Lung (tissue), 11 donors: ENCODE measurements at regions not wholly inside any gene's neighbourhood (a gene's known extent, or its start where the extent isn't known, plus 50 kb on each side); places are given as distances from the start of the nearest gene placed in this dataset.
A peak's percentile ranks its signal among the peaks of the same experiment; 100 is the strongest.

Experiments
- ATAC-seq: fragments of 200-7000 bp; cut with Tn5 transposase; one replicate; pipeline ENCODE4 v1.9.1; 2020; ENCODE audit warnings: moderate number of reproducible peaks; ENCODE audit not compliant: insufficient read depth, low FRiP score
- DNase-seq, 3 donors: peaks; one replicate each; pipeline ENCODE4 v3.0.0-alpha.2; 2013 to 2017
- H3K27ac ChIP-seq, 2 donors: one replicate each; pipeline ENCODE4 v1.5.1; 2013; ENCODE audit warnings: mild to moderate bottlenecking in 2 of 2, moderate library complexity in 2 of 2, control low read depth in 1 of 2, inconsistent platforms in 1 of 2, low read depth in 1 of 2, low read length in 1 of 2
- H3K27me3 ChIP-seq, 3 donors: one replicate each; pipeline ENCODE4 v1.5.1; 2013; ENCODE audit warnings: low read length in 2 of 3; ENCODE audit not compliant: control insufficient read depth in 3 of 3, insufficient read depth in 3 of 3
- H3K36me3 ChIP-seq, 4 donors: one replicate each; pipeline ENCODE4 v1.5.1; 2013; ENCODE audit warnings: low read length in 4 of 4, mild to moderate bottlenecking in 1 of 4, moderate library complexity in 1 of 4; ENCODE audit not compliant: control insufficient read depth in 4 of 4, insufficient read depth in 4 of 4
- H3K4me1 ChIP-seq, 5 donors: one replicate each; pipeline ENCODE4 v1.5.1; 2013; ENCODE audit warnings: low read length in 5 of 5, mild to moderate bottlenecking in 2 of 5, moderate library complexity in 1 of 5; ENCODE audit not compliant: control insufficient read depth in 5 of 5, insufficient read depth in 5 of 5
- H3K4me3 ChIP-seq: one replicate; pipeline ENCODE4 v1.5.1; 2013; ENCODE audit warnings: mild to moderate bottlenecking, control low read depth, moderate library complexity
- H3K9ac ChIP-seq, 2 donors: one replicate each; pipeline ENCODE4 v1.5.1; 2013; ENCODE audit warnings: low read length in 2 of 2, control low read depth in 1 of 2; ENCODE audit not compliant: insufficient read depth in 1 of 2
- H3K9me3 ChIP-seq, 4 donors: one replicate each; pipeline ENCODE4 v1.5.1; 2013; ENCODE audit warnings: low read length in 3 of 4, mild to moderate bottlenecking in 1 of 4, moderate library complexity in 1 of 4; ENCODE audit not compliant: control insufficient read depth in 4 of 4, insufficient read depth in 3 of 4
- CTCF ChIP-seq: IDR thresholded peaks from 2 replicates; pipeline ENCODE4 v1.5.1; 2012; ENCODE audit warnings: mild to moderate bottlenecking; ENCODE audit errors: control extremely low read depth, extremely low read depth
- WGBS, 2 donors: extraction: QIAGEN DNeasy Blood & Tissue Kit; methylation state at CpG; one replicate each; pipeline ENCODE4 v1.1.7; 2013; 5-methylcytosine and 5-hydroxymethylcytosine counted together
- donor health status: control.
- donor health status: control.
- donor health status: Bipolar disorder and iron deficiency.
- donor health status: healthy.
- donor health status: DM: yes; HTN: yes; CAD: no.

DNA sequence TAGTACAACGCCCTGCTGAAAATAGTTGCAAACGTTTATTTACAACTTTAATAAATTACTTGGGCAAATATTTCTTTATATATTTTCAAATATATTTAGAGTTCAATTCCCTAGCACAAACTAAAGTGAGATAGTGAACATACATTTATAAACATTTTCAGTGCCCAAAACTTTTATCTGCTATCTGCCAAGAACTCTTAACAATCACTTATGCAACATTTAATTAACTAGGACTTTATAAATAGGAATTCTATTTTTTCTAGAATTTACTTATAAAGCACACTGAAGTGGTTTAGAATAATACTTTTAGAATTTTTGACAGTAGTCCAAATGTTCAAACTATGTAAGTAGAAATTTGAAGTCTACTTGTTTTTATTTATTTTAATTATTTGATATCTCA, 452.6 kb upstream of the RGS17 start:
- ATAC-seq (no peak), DNase-seq (peak in 2 of 3 donors; percentile 51 to 58)
- Histone ChIP-seq H3K9me3 (peaks cover 0 to 6% (median 0%) of the 10 kb centered on the region in 4 donors), H3K27me3 (no peaks in the 10 kb centered on the region), H3K4me1 (peaks cover 0 to 14% (median 0%) of the 10 kb centered on the region in 5 donors), H3K9ac (no peak overlapping the region), H3K36me3 (no peaks in the 10 kb centered on the region), H3K27ac (no peak overlapping the region), H3K4me3 (no peak overlapping the region)
- 35 to 64% methylated on average over 2 of the region's 2 CpGs for WGBS, 2 donors
- TF ChIP-seq CTCF = no peak

- no peak for TF ChIP-seq CTCF
- Histone ChIP-seq H3K4me1 (peaks cover 0 to 14% (median 0%) of the 10 kb centered on the region in 5 donors), H3K9ac (no peak overlapping the region), H3K4me3 (no peak overlapping the region), H3K27ac (no peak overlapping the region), H3K27me3 (no peaks in the 10 kb centered on the region), H3K9me3 (peaks cover 0 to 7% (median 0%) of the 10 kb centered on the region in 4 donors), H3K36me3 (no peaks in the 10 kb centered on the region)
- ATAC-seq (no peak), DNase-seq (no peak)
- 73 to 74% methylated on average over 2 of the region's 2 CpGs for WGBS, 2 donors
Observed at GRCh38 chr6:153580776-153581175, 449.7 kb upstream of the RGS17 start.

DNA sequence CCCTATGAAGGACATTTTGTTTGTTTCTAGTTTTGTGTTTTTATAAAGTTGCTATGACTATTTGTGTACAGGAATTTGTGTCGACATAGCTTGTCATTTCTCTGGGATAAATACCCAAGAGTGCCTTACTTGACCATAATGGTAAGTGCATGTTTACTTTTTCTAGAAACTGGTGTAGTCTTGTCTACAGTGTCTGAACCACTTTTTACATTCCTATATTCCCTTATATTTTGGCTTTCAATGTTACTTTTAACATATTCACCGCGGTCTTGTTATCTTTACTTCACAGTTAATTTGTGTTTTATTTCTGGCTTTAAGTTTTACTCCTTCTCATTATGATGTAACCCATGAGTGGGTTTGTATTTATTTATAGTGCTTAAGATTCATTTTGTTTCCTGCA, 444.4 kb upstream of the RGS17 start:
- peaks cover 0 to 7% (median 0%) of the 10 kb centered on the region in 4 donors for H3K9me3 ChIP-seq
- H3K9ac ChIP-seq = no peak overlapping the region
- ATAC-seq = no peak
- H3K36me3 ChIP-seq = no peaks in the 10 kb centered on the region
- peak in 2 of 3 donors; percentile 70 to 73 for DNase-seq
- no peak for TF ChIP-seq CTCF
- whole genome bisulfite sequencing, 2 donors = 80 to 90% methylated on average over 3 of the region's 3 CpGs
- H3K27me3 ChIP-seq = no peaks in the 10 kb centered on the region
- no peak overlapping the region for H3K27ac ChIP-seq
- peaks cover 0 to 25% (median 0%) of the 10 kb centered on the region in 5 donors for H3K4me1 ChIP-seq
- no peak overlapping the region for H3K4me3 ChIP-seq

DNA sequence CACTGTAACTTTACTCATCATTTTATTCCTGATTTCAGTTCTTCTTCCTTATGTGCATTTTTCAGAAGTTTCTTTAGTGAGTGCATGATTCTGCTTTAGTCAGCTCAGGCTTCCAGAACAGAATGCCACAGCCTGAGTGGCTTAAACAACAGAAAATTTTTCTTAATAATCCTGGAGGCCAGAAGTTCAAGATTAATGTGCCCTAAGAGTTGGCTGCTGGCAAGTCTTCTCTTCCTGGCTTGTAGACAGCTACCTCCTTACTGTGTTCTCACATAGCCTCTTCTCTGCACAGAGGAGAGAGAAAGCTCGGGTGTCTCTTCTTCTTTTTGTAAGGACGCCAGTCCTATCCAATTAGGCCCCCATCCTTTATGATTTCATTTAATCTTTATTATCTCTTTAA, 443.1 kb upstream of the RGS17 start:
- Histone ChIP-seq H3K36me3 (no peaks in the 10 kb centered on the region), H3K27me3 (no peaks in the 10 kb centered on the region), H3K9me3 (peaks cover 0 to 4% (median 0%) of the 10 kb centered on the region in 4 donors), H3K4me1 (peaks cover 0 to 25% (median 0%) of the 10 kb centered on the region in 5 donors), H3K4me3 (no peak overlapping the region), H3K27ac (no peak overlapping the region), H3K9ac (no peak overlapping the region)
- ATAC-seq = no peak
- 66 to 77% methylated on average over 2 of the region's 2 CpGs for WGBS, 2 donors
- no peak for TF ChIP-seq CTCF
- DNase-seq = peak in 2 of 3 donors; percentile 41 to 60
